Fibroblast of mammary gland (primary cell): ENCODE measurements at regions not wholly inside any gene's neighbourhood (a gene's known extent, or its start where the extent isn't known, plus 50 kb on each side); places are given as distances from the start of the nearest gene placed in this dataset.

Source experiments
- DNase-seq: peaks from one replicate; pipeline ENCODE4 v3.0.0-alpha.2; 2010; ENCODE audit warnings: low read depth
- H3K4me3 ChIP-seq: 2 replicates; pipeline ENCODE4 v1.5.1; 2011; ENCODE audit warnings: low read depth, mild to moderate bottlenecking, low read length, moderate library complexity; ENCODE audit not compliant: control insufficient read depth
- CTCF ChIP-seq: conservative IDR thresholded peaks from 2 replicates; pipeline ENCODE4 v1.5.1; 2011; ENCODE audit warnings: low read depth, low read length, inconsistent platforms; ENCODE audit not compliant: control insufficient read depth, insufficient read depth

- DNase-seq: no peak
- TF ChIP-seq CTCF: no peak
Observed at GRCh38 chr9:108637340-108637739, 218.4 kb downstream of the ACTL7B start.

GRCh38 chr9:108636013-108636412 lies 219.8 kb downstream of the ACTL7B start:
- DNase-seq: no peak
- no peak overlapping the region for H3K4me3 ChIP-seq
- TF ChIP-seq CTCF: no peak

More at GRCh38 chr9:108637340-108637739, 218.4 kb downstream of the ACTL7B start:
- H3K4me3 ChIP-seq: no peak overlapping the region

- H3K4me3 ChIP-seq: no peak overlapping the region
- DNase-seq: peak; percentile 37
- TF ChIP-seq CTCF: no peak
Observed at GRCh38 chr9:108634672-108635462, 220.9 kb downstream of the ACTL7B start.

- peak; percentile 57 for DNase-seq
- TF ChIP-seq CTCF: no peak
- no peak overlapping the region for H3K4me3 ChIP-seq
Observed at GRCh38 chr9:108634204-108634603, 221.6 kb downstream of the ACTL7B start.

GRCh38 chr9:108631496-108632285 lies 224.1 kb downstream of the ACTL7B start:
- no peak for DNase-seq
- TF ChIP-seq CTCF: no peak
- H3K4me3 ChIP-seq: no peak overlapping the region

GRCh38 chr9:108628316-108628715 lies 227.5 kb downstream of the ACTL7B start:
- H3K4me3 ChIP-seq: no peak overlapping the region
- no peak for DNase-seq
- no peak for TF ChIP-seq CTCF
